Kidney (tissue), 13 donors: ENCODE measurements at regions not wholly inside any gene's neighbourhood (a gene's known extent, or its start where the extent isn't known, plus 50 kb on each side); places are given as distances from the start of the nearest gene placed in this dataset.

ENCODE experiments used
- DNase-seq, 5 donors: peaks; one replicate each; pipeline ENCODE4 v3.0.0-alpha.2; 2013 to 2020
- FAIRE-seq: peaks from 2 replicates; lab custom pipeline; 2012; peaks lifted over from hg19 to GRCh38; lab: Jason Lieb, UNC
- H3K27ac ChIP-seq, 2 donors: one replicate each; pipeline ENCODE4 v1.7.0; 2013; ENCODE audit warnings: low read depth in 2 of 2, low read length in 2 of 2, inconsistent platforms in 1 of 2
- H3K27me3 ChIP-seq: one replicate; pipeline ENCODE4 v1.7.1; 2013; ENCODE audit warnings: low read length, inconsistent platforms; ENCODE audit not compliant: control insufficient read depth, insufficient read depth
- H3K36me3 ChIP-seq, 3 donors: one replicate each; pipeline versions ENCODE4 v1.7.0 to v1.7.1; 2013; ENCODE audit warnings: low read length in 3 of 3, control low read depth in 1 of 3, inconsistent platforms in 1 of 3; ENCODE audit not compliant: insufficient read depth in 3 of 3, control insufficient read depth in 2 of 3
- H3K4me1 ChIP-seq, 3 donors: one replicate each; pipeline versions ENCODE4 v1.7.0 to v1.7.1; 2013; ENCODE audit warnings: low read length in 3 of 3, inconsistent platforms in 1 of 3, low read depth in 1 of 3; ENCODE audit not compliant: control insufficient read depth in 2 of 3, insufficient read depth in 2 of 3
- H3K4me3 ChIP-seq, 3 donors: one replicate each; pipeline versions ENCODE4 v1.7.0 to v1.8.1; 2013; ENCODE audit warnings: low read length in 3 of 3, control low read depth in 1 of 3, inconsistent platforms in 1 of 3
- H3K9ac ChIP-seq, 3 donors: one replicate each; pipeline versions ENCODE4 v1.7.0 to v1.7.1; 2013; ENCODE audit warnings: low read length in 3 of 3, control low read depth in 1 of 3, inconsistent platforms in 1 of 3
- H3K9me3 ChIP-seq, 3 donors: one replicate each; pipeline versions ENCODE4 v1.7.0 to v1.7.1; 2013; ENCODE audit warnings: low read length in 3 of 3, control low read depth in 1 of 3, inconsistent platforms in 1 of 3; ENCODE audit not compliant: control insufficient read depth in 2 of 3, insufficient read depth in 1 of 3
- intact Hi-C: fragments of 100-400 bp; cut with DNase I; formaldehyde crosslinking; loops from one replicate; pipeline ENCODE4 v1.11.1; 2022
- TF ChIP-seq, protein P1 (sequence below): IDR thresholded peaks from 3 replicates; pipeline ENCODE4 v1.5.1; 2012; ENCODE audit warnings: mild to moderate bottlenecking, moderate library complexity, borderline replicate concordance; ENCODE audit not compliant: insufficient read depth; ENCODE audit errors: extremely low read depth
- donor health status: control.
- donor health status: control.
- donor health status: control.
- donor health status: control.
- donor health status: control.
- donor health status: DM: yes; HTN: yes; CAD: no.
- donor health status: Normal renal cell carcinoma (clear cell type).

DNA sequence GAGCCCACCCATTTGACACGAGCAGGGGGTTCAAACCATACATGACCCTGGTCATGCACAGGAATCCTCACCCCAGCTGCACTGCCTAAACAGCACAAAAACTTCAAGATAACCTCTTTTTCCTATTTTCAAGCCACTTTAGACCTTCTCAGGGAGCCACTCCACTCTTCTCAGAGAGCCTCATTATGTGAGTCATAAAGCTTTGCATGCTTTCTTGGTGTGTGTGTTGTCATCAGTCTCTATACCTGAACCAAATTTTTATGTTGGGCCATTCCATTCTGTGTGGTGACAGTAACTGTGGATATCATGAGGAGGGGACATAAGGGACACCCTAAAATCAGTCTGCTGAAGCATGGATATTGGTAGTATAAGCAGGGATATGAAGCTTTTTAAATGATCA lies 769.5 kb upstream of the API5 start:
- no peaks in the 10 kb centered on the region for H3K36me3 ChIP-seq
- H3K9me3 ChIP-seq, result no peaks in the 10 kb centered on the region
- DNase-seq (no peak), FAIRE-seq (no peak)
- H3K27ac ChIP-seq, result no peak overlapping the region
- H3K4me3 ChIP-seq, result no peak overlapping the region
- intact Hi-C loops, result no loop called here
- no peak overlapping the region for H3K9ac ChIP-seq
- TF ChIP-seq, protein P1, sequence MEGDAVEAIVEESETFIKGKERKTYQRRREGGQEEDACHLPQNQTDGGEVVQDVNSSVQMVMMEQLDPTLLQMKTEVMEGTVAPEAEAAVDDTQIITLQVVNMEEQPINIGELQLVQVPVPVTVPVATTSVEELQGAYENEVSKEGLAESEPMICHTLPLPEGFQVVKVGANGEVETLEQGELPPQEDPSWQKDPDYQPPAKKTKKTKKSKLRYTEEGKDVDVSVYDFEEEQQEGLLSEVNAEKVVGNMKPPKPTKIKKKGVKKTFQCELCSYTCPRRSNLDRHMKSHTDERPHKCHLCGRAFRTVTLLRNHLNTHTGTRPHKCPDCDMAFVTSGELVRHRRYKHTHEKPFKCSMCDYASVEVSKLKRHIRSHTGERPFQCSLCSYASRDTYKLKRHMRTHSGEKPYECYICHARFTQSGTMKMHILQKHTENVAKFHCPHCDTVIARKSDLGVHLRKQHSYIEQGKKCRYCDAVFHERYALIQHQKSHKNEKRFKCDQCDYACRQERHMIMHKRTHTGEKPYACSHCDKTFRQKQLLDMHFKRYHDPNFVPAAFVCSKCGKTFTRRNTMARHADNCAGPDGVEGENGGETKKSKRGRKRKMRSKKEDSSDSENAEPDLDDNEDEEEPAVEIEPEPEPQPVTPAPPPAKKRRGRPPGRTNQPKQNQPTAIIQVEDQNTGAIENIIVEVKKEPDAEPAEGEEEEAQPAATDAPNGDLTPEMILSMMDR, result no peak
- H3K4me1 ChIP-seq, result no peaks in the 10 kb centered on the region
- H3K27me3 ChIP-seq, result no peaks in the 10 kb centered on the region

DNA sequence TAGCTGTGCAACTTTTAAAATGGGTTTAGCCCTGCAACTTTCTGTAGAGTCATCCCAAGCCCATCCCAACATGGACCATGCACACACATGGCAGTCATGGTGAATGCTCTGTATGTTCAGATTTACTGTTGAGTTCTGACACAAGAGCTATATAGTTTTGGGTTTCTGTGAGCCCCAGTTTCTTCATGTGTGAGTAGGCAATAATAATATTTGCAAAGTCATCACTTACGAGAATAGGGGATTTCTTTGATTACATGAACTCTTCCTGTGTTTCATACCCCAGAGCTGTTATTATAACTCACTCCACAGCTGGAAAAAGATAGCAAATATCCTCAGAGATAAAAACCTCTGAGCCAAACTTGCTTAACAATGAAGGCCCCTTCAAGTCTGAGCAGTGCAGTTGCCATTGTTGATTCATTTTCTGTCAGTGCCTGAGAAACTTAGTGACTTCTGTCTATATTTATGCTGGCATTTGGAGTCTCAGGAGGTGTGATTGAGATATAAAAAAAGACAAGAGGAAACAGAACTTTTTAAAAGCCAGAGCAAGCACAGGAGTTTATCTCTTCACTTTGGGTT lies 767.9 kb upstream of the API5 start:
- Histone ChIP-seq H3K36me3 (no peaks in the 10 kb centered on the region), H3K4me3 (no peak overlapping the region), H3K27me3 (no peaks in the 10 kb centered on the region), H3K9ac (no peak overlapping the region), H3K9me3 (no peaks in the 10 kb centered on the region), H3K4me1 (no peaks in the 10 kb centered on the region), H3K27ac (no peak overlapping the region)
- DNase-seq, result no peak
- FAIRE-seq, result no peak
- TF ChIP-seq, protein P1, result no peak
- intact Hi-C loops, result no loop called here

- Histone ChIP-seq H3K4me1 (no peaks in the 10 kb centered on the region), H3K36me3 (no peaks in the 10 kb centered on the region), H3K27ac (no peak overlapping the region), H3K9me3 (no peaks in the 10 kb centered on the region), H3K4me3 (no peak overlapping the region), H3K9ac (no peak overlapping the region), H3K27me3 (no peaks in the 10 kb centered on the region)
- DNase-seq (no peak), FAIRE-seq (no peak)
- intact Hi-C loops, result no loop called here
- TF ChIP-seq, protein P1, result no peak
Measured at GRCh38 chr11:42544726-42545125, 767.1 kb upstream of the API5 start.

- no peak for FAIRE-seq
- intact Hi-C loops, result no loop called here
- no peaks in the 10 kb centered on the region for H3K9me3 ChIP-seq
- H3K4me1 ChIP-seq, result no peaks in the 10 kb centered on the region
- H3K27ac ChIP-seq, result no peak overlapping the region
- no peak overlapping the region for H3K9ac ChIP-seq
- H3K27me3 ChIP-seq, result no peaks in the 10 kb centered on the region
- no peak for DNase-seq
- TF ChIP-seq, protein P1, result no peak
- H3K36me3 ChIP-seq, result no peaks in the 10 kb centered on the region
- no peak overlapping the region for H3K4me3 ChIP-seq
Measured at GRCh38 chr11:42545954-42546353, 765.8 kb upstream of the API5 start.
